Fibroblast of pulmonary artery (primary cell): ENCODE measurements at regions not wholly inside any gene's neighbourhood (a gene's known extent, or its start where the extent isn't known, plus 50 kb on each side); places are given as distances from the start of the nearest gene placed in this dataset.

Source experiments
- DNase-seq: peaks from one replicate; pipeline ENCODE4 v3.0.0-alpha.2; 2010; ENCODE audit warnings: low read depth
- H3K4me3 ChIP-seq: replicated peaks from 2 replicates; pipeline ENCODE4 v1.5.1; 2011; ENCODE audit warnings: low read depth, mild to moderate bottlenecking, control low read depth, low read length, moderate library complexity
- CTCF ChIP-seq: IDR thresholded peaks from 2 replicates; pipeline ENCODE4 v1.5.1; 2011; ENCODE audit warnings: mild to moderate bottlenecking, control low read depth, low read length, inconsistent platforms; ENCODE audit errors: missing control alignments

DNA sequence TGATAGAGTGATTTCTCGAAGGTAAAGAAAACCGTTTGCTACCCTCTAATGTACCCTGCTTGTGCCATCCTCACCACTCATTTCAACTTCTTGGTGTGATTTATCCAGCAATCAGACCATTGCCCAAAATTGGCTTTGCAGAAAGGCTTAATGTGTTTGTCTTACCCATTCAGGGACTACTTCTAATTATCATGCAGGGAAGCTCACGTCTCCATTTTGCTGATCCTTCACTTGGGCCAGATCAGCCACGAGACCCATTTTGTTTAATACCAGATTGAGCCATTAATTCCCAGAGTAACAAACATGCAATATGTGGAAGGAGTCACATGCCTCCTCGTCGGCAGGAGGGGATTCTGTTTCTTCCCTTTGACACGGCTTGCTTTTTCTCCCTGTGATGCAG is 51.1 kb upstream of the CRY1 start:
- DNase-seq, result no peak
- no peak for TF ChIP-seq CTCF
- H3K4me3 ChIP-seq, result no peak overlapping the region

DNA sequence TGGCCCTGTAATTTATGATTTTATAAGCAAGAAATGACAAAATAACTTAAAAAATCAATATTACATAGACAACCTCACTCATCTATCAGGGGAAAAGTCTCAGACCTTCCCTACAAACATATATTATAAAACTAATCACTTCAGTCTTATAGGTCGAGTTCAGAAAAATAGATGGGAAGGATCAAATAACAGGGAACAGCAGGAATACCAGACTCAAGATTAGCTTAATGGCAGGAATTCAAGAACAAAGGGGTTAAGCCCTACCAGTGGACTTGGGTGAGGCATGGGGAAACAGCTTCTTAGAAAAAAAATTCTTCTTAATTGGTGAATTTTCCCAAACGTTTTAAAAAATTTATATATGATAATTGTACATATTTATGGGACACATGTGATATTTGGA is 51.6 kb upstream of the CRY1 start:
- TF ChIP-seq CTCF, result no peak
- H3K4me3 ChIP-seq, result no peak overlapping the region
- DNase-seq, result no peak

- no peak overlapping the region for H3K4me3 ChIP-seq
- TF ChIP-seq CTCF, result no peak
- peak; percentile 29 for DNase-seq
Measured at GRCh38 chr12:107145397-107145796, 52.0 kb upstream of the CRY1 start.

DNA sequence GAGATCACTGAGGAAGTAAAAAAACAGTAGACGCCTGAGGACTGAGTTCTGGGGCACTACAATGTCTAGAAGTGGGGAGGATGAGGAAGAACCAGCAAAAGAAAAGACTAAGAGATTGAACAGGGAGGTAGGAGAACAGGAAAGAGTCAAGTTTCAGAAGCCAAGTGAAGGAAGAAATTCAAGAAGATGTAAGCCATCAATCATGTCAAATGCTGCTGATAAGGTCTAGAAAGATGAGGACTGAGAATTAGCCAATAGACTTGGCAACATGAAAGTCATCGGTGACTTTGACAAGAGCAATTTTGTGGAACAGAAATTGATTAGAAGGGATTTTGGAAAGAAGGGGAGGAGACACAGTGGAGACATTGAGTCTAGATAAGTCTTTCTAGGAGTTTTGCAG is 54.8 kb upstream of the CRY1 start:
- no peak for DNase-seq
- H3K4me3 ChIP-seq, result no peak overlapping the region
- no peak for TF ChIP-seq CTCF

GRCh38 chr12:107152315-107152714 is 59.0 kb upstream of the CRY1 start:
- no peak for TF ChIP-seq CTCF

GRCh38 chr12:107159384-107159900 is 66.1 kb upstream of the CRY1 start:
- no peak for DNase-seq
- no peak overlapping the region for H3K4me3 ChIP-seq
- no peak for TF ChIP-seq CTCF

More at GRCh38 chr12:107152315-107152714, 59.0 kb upstream of the CRY1 start:
- no peak overlapping the region for H3K4me3 ChIP-seq
- DNase-seq, result no peak

DNA sequence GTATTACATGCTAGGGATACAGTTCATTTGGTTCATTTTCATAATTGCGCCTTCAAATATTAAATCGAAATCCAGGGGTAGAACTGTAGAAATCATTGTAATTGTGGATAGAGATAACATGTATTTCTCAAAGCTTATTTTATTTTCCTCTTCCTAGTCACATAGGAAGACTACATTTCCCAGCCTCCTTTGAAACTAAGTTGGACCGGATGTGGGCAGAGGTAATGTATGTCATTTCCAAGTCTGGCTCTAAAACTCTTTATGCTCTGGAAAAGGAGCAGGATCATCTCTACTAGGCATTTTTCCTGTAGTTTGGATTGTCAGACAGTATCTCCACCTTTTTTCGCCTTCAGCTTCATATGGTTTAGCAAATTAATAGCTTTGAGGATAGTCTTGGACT is 70.1 kb upstream of the CRY1 start:
- no peak for TF ChIP-seq CTCF
- DNase-seq, result no peak
- H3K4me3 ChIP-seq, result no peak overlapping the region
